ENCODE measurements at regions not wholly inside any gene's neighbourhood (a gene's known extent, or its start where the extent isn't known, plus 50 kb on each side); places are given as distances from the start of the nearest gene placed in this dataset.

DNA sequence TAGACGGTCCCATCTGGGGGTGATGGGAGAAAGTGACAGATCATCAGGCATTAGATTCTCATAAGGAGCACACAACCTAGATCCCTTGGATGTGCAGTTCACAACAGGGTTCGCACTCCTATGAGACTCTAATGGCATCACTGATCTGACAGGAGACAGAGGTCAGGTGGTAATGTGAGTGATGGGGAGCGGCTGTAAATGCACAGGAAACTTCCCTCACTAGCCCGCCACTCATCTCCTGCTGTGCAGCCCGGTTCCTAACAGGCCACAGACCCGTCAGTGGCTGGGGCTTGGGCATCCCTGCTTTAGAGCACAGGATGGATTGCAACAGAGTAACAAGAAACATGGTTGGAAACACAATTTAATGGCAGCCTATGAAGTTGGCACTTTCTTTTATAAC is 172.6 kb upstream of the VCX3A start:
- no peak for ATAC-seq
- Histone ChIP-seq H3K9me3 (no peaks in the 10 kb centered on the region), H3K27me3 (no peaks in the 10 kb centered on the region), H3K27ac (no peak overlapping the region), H3K4me3 (no peak overlapping the region), H3K36me3 (no peaks in the 10 kb centered on the region), H3K4me1 (no peaks in the 10 kb centered on the region)
- TF ChIP-seq, protein P1, sequence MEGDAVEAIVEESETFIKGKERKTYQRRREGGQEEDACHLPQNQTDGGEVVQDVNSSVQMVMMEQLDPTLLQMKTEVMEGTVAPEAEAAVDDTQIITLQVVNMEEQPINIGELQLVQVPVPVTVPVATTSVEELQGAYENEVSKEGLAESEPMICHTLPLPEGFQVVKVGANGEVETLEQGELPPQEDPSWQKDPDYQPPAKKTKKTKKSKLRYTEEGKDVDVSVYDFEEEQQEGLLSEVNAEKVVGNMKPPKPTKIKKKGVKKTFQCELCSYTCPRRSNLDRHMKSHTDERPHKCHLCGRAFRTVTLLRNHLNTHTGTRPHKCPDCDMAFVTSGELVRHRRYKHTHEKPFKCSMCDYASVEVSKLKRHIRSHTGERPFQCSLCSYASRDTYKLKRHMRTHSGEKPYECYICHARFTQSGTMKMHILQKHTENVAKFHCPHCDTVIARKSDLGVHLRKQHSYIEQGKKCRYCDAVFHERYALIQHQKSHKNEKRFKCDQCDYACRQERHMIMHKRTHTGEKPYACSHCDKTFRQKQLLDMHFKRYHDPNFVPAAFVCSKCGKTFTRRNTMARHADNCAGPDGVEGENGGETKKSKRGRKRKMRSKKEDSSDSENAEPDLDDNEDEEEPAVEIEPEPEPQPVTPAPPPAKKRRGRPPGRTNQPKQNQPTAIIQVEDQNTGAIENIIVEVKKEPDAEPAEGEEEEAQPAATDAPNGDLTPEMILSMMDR (IDR thresholded peaks at IDR 0.05) = no peak
- FAIRE-seq = no peak
- intact Hi-C loops (cut with DNase I) = no loop called here
- WGBS, 2 donors = 78 to 79% methylated on average over 6 of the region's 6 CpGs
- no peak for DNase-seq

DNA sequence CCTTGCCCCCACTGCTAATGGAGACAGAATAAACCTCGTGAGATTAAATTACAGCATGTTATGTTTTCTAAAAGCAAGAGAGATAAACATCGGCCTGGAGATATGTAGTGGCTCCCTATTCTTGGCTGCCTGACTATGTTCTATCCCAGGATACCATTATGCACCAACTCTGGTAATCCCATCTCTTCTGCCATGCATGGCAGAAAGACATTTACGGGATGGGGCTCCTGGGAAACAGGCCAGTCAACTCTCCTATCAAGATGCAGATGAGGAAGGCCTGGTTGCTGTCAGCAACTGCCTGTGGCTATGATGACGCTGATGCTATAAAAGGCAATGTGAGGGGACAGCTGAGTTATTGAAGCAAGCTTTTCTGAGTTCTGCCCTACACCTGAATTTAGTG is 166.2 kb upstream of the VCX3A start:
- no peak for DNase-seq
- Histone ChIP-seq H3K4me1 (no peaks in the 10 kb centered on the region), H3K9me3 (no peaks in the 10 kb centered on the region), H3K36me3 (no peaks in the 10 kb centered on the region), H3K27ac (no peak overlapping the region), H3K4me3 (no peak overlapping the region), H3K27me3 (no peaks in the 10 kb centered on the region)
- FAIRE-seq = no peak
- TF ChIP-seq, protein P1 (IDR thresholded peaks at IDR 0.05) = no peak
- ATAC-seq = no peak
- intact Hi-C loops (cut with DNase I) = no loop called here
- WGBS, 2 donors = 83 to 90% methylated on average over 4 of the region's 4 CpGs

DNA sequence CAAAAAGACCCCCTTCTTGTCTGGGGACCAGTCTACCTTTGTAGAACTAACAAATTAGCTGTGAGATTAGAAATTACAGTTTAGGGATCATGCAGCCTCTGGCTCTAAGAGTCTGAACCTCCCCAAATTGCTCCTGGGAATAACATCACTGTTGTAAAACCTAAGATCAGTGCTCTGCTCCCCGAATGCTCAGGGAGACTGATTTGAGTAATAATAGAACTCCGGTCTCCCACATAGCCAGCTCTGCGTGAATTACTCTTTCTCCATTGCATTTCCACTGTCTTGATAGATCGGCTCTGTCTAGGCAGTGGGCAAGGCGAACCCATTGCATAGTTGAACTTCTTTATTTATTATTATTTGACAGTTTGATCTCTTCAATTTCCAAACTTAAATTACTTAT is 160.8 kb upstream of the VCX3A start:
- Histone ChIP-seq H3K36me3 (no peaks in the 10 kb centered on the region), H3K27me3 (no peaks in the 10 kb centered on the region), H3K4me1 (no peaks in the 10 kb centered on the region), H3K9me3 (no peaks in the 10 kb centered on the region), H3K4me3 (no peak overlapping the region), H3K27ac (no peak overlapping the region)
- intact Hi-C loops (cut with DNase I) = no loop called here
- DNase-seq = no peak
- peak; percentile 17 for FAIRE-seq
- ATAC-seq = no peak
- TF ChIP-seq, protein P1 (IDR thresholded peaks at IDR 0.05) = no peak
- 87 to 92% methylated on average over 5 of the region's 5 CpGs for WGBS, 2 donors

DNA sequence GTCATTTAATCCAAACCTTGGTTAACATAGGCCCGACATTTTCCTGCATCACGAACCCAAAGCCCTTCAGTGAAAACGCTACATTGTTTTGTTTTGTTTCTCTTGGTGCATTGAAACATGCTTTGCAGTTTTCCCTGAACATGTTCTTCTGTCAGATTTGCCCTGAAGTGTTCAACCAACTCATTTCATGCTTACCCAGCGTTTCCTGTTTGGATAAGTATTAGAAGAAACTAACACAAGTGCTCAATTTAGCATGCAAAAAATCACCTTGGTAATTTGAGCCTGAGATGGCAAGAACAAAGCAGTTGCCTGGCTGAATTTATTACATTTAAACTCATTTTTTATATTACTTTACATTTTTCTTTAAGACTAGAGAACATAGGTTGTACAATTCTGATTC is 160.1 kb upstream of the VCX3A start:
- no peak for FAIRE-seq
- WGBS, 2 donors = 74 to 82% methylated on average over 4 of the region's 4 CpGs
- TF ChIP-seq, protein P1 (IDR thresholded peaks at IDR 0.05) = no peak

DNA sequence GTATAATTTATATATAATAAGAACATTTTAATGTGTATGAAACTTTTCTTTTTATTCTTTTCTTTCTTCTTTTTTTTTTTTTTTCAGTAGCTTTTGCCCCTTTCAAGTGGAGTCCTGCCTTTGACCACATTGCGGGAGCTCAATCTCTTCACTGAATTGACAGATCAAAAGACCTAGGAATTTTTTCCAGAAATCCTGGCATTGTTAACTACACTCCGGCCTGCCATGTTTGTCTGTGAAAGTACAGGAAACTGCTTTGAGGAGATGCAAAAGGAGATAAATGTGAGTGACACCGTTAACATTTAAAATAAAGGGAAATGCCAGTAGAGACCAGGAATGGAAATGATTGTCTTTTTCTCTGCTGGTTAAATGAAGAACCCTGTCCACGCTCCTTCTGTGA is 159.3 kb upstream of the VCX3A start:
- 72 to 77% methylated on average over 4 of the region's 4 CpGs for WGBS, 2 donors
- Histone ChIP-seq H3K9me3 (no peaks in the 10 kb centered on the region), H3K27me3 (no peaks in the 10 kb centered on the region), H3K27ac (no peak overlapping the region), H3K4me1 (no peaks in the 10 kb centered on the region), H3K4me3 (no peak overlapping the region), H3K36me3 (no peaks in the 10 kb centered on the region)
- intact Hi-C loops (cut with DNase I) = no loop called here
- FAIRE-seq (no peak), DNase-seq (no peak), ATAC-seq (no peak)
- TF ChIP-seq, protein P1 (IDR thresholded peaks at IDR 0.05) = no peak

More for the DNA sequence above, 160.1 kb upstream of the VCX3A start:
- intact Hi-C loops (cut with DNase I) = no loop called here
- no peak overlapping the region for H3K4me3 ChIP-seq
- H3K36me3 ChIP-seq = no peaks in the 10 kb centered on the region
- H3K27ac ChIP-seq = no peak overlapping the region
- H3K27me3 ChIP-seq = no peaks in the 10 kb centered on the region
- no peaks in the 10 kb centered on the region for H3K9me3 ChIP-seq
- H3K4me1 ChIP-seq = no peaks in the 10 kb centered on the region
- ATAC-seq (no peak), DNase-seq (no peak)

Measured in pancreas (tissue), 10 donors.